OCI-LY3 (cell line): ENCODE measurements at regions not wholly inside any gene's neighbourhood (a gene's known extent, or its start where the extent isn't known, plus 50 kb on each side); places are given as distances from the start of the nearest gene placed in this dataset.

Experiments used
- H2AFZ ChIP-seq: fragments of 200-600, 300-600 bp; shearing (Covaris generic); 2 replicates; pipeline ENCODE4 v1.6.0; 2014; ENCODE audit warnings: antibody characterized with exemption, low read depth, low read length
- H3K27ac ChIP-seq: fragments of 200-600, 300-600 bp; sonication (generic); 2 replicates; pipeline ENCODE4 v1.5.1; 2014; ENCODE audit warnings: mild to moderate bottlenecking, low read length, moderate library complexity, mixed read lengths
- H3K27me3 ChIP-seq: fragments of 200-600, 300-600 bp; sonication (generic); 2 replicates; pipeline ENCODE4 v1.6.1; 2014; ENCODE audit warnings: low read depth, low read length, mixed read lengths
- H3K36me3 ChIP-seq: fragments of 200-600, 300-600 bp; sonication (generic); replicated peaks from 2 replicates; pipeline ENCODE3; 2014; ENCODE audit warnings: low read depth, low read length, mixed read lengths
- H3K4me1 ChIP-seq: fragments of 300-600, 200-600 bp; sonication (generic); 2 replicates; pipeline ENCODE4 v1.6.1; 2014; ENCODE audit warnings: low read length, mixed read lengths
- H3K4me2 ChIP-seq: fragments of 200-600, 300-600 bp; sonication (generic); 2 replicates; pipeline ENCODE4 v1.6.1; 2014; ENCODE audit warnings: low read length, mixed read lengths
- H3K4me3 ChIP-seq: fragments of 300-600, 200-600 bp; sonication (generic); 2 replicates; pipeline ENCODE4 v1.5.1; 2014; ENCODE audit warnings: antibody characterized with exemption, mild to moderate bottlenecking, low read length, moderate library complexity
- H3K79me2 ChIP-seq: fragments of 300-600, 200-600 bp; shearing (Covaris generic); 2 replicates; pipeline ENCODE4 v1.6.1; 2014; ENCODE audit warnings: mild to moderate bottlenecking, low read length, mixed read lengths
- H3K9ac ChIP-seq: fragments of 300-600, 200-600 bp; shearing (Covaris generic); 2 replicates; pipeline ENCODE4 v1.6.0; 2014; ENCODE audit warnings: mild to moderate bottlenecking, low read length, moderate library complexity
- H3K9me3 ChIP-seq: fragments of 200-600, 300-600 bp; shearing (Covaris generic); 2 replicates; pipeline ENCODE4 v1.6.1; 2014; ENCODE audit warnings: low read length, mixed read lengths; ENCODE audit not compliant: insufficient read depth
- H4K20me1 ChIP-seq: fragments of 200-600, 300-600 bp; sonication (generic); 2 replicates; pipeline ENCODE4 v1.6.1; 2016; ENCODE audit warnings: low read length, mixed read lengths; ENCODE audit not compliant: insufficient read depth
- EZH2phosphoT487 ChIP-seq: fragments of 200-600 bp; shearing (Covaris generic); IDR thresholded peaks from 2 replicates; pipeline ENCODE4 v1.6.1; 2018; ENCODE audit warnings: antibody characterized with exemption, mixed run types, low read depth
- TF ChIP-seq, protein P1 (sequence below): fragments of 200-600, 300-600 bp; sonication (generic); IDR thresholded peaks from 2 replicates; pipeline ENCODE4 v1.5.1; 2014; ENCODE audit warnings: antibody characterized with exemption, low read length, low read depth

DNA sequence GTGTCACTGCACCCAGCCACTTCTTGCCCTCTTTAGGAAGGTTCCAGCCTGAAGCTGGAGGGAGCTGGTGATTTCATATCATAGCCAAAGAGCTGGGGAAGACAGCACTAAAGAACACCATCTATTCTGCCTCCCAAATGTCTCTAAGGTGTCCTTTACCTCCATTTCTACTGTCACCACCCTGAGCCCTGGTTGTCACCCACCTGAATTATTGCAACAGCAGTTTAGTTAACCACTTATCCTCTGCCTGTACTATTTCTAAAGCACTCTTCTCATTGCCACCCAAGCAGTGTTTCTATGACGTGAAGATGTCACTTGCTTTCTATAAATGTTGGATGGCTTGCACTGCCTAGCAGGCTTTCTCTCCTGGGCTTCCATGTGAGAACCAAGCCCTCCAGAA lies 69.4 kb upstream of the EED start:
- no peaks in the 10 kb centered on the region for H3K36me3 ChIP-seq
- no peaks in the 10 kb centered on the region for H3K79me2 ChIP-seq
- no peaks in the 10 kb centered on the region; the same call in 1 of the 2 replicates for H3K9me3 ChIP-seq
- H2AFZ ChIP-seq, result no peak overlapping the region
- no peaks in the 10 kb centered on the region for H3K27me3 ChIP-seq
- TF ChIP-seq, protein P1, sequence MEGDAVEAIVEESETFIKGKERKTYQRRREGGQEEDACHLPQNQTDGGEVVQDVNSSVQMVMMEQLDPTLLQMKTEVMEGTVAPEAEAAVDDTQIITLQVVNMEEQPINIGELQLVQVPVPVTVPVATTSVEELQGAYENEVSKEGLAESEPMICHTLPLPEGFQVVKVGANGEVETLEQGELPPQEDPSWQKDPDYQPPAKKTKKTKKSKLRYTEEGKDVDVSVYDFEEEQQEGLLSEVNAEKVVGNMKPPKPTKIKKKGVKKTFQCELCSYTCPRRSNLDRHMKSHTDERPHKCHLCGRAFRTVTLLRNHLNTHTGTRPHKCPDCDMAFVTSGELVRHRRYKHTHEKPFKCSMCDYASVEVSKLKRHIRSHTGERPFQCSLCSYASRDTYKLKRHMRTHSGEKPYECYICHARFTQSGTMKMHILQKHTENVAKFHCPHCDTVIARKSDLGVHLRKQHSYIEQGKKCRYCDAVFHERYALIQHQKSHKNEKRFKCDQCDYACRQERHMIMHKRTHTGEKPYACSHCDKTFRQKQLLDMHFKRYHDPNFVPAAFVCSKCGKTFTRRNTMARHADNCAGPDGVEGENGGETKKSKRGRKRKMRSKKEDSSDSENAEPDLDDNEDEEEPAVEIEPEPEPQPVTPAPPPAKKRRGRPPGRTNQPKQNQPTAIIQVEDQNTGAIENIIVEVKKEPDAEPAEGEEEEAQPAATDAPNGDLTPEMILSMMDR, result no peak
- TF ChIP-seq EZH2phosphoT487, result no peak
- no peak overlapping the region for H3K27ac ChIP-seq
- H3K4me1 ChIP-seq, result peaks cover 35% of the 10 kb centered on the region
- H3K4me2 ChIP-seq, result no peak overlapping the region
- H3K9ac ChIP-seq, result no peak overlapping the region
- no peak overlapping the region for H3K4me3 ChIP-seq
- no peaks in the 10 kb centered on the region for H4K20me1 ChIP-seq

DNA sequence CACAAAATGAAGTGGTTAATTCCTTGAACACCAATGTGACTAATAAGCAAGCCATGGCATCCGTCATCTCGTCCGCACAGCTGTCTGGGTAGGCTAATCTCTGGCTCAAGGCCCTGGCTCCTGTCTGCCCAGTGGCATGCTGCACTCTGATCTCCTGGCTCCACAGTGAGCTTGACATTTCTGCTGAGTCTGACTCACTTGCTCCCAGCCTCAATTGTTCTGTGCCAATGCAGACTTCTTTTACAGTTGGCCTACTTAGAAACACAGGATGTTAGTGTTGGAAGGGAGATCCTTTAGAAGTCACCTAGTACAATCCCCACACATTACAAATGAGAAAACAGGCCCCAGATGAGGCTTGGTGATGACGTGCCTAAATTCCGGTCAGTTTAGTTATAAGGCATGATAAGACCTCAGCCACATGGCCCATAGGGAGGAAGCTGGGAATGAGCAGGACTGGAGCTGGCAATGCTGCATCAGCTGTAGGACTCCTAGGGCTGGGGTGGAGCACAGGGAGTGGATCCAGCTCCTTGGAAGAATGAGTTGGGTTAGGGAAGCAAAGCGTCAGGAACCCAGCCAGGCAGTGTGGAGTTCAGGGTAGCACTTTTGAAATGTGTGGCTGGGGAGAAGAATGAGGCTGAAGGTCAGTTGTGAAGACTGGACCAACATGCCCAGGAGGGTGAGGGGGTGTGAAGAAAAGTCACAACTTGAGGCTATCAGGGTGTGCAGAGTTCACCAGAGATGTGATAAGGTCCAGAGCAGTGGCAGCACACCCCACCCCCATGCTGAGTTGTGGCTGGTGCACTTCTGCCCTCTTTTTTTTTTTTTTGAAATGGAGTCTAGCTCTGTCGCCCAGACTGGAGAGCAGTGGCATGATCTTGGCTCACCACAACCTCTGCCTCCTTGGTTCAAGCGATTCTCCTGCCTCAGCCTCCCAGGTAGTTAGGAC lies 70.2 kb upstream of the EED start:
- no peak overlapping the region for H3K9ac ChIP-seq
- H2AFZ ChIP-seq, result no peak overlapping the region
- no peak overlapping the region for H3K4me3 ChIP-seq
- no peaks in the 10 kb centered on the region for H3K27me3 ChIP-seq
- H3K4me1 ChIP-seq, result peaks cover 35% of the 10 kb centered on the region
- no peak overlapping the region for H3K27ac ChIP-seq
- no peaks in the 10 kb centered on the region for H3K9me3 ChIP-seq
- H3K36me3 ChIP-seq, result no peaks in the 10 kb centered on the region
- H4K20me1 ChIP-seq, result no peaks in the 10 kb centered on the region
- no peaks in the 10 kb centered on the region for H3K79me2 ChIP-seq
- H3K4me2 ChIP-seq, result no peak overlapping the region
- TF ChIP-seq, protein P1, result no peak
- TF ChIP-seq EZH2phosphoT487, result no peak

DNA sequence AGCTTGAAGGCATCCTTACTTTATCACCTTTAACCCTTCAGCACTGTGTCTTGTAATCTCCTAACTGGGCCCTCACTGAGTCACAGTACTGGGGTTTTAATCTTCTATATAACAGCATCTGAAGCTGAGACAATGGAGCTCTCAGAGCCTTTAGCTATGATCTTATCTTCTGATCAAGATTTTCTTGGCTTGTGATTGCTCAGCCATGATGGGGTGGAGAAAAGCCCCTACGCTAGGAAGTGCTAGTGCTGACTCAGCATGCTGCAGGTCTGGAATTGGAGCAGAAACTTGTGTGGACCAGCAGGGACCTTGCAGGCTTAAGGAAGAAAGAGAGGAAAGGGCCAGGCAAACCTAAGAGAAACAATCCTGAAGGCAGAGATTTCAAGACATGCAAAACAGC lies 71.7 kb upstream of the EED start:
- H3K36me3 ChIP-seq, result no peaks in the 10 kb centered on the region
- H3K9me3 ChIP-seq, result no peaks in the 10 kb centered on the region
- TF ChIP-seq, protein P1, result no peak
- no peak for TF ChIP-seq EZH2phosphoT487
- peak overlapping the region; percentile 21 for H3K4me2 ChIP-seq
- H3K27ac ChIP-seq, result no peak overlapping the region
- H3K79me2 ChIP-seq, result no peaks in the 10 kb centered on the region
- H3K4me1 ChIP-seq, result peaks cover 35% of the 10 kb centered on the region
- no peaks in the 10 kb centered on the region for H4K20me1 ChIP-seq
- no peak overlapping the region; the same call in 1 of the 2 replicates for H2AFZ ChIP-seq
- H3K9ac ChIP-seq, result peak overlapping the region; percentile 4; the same call in 1 of the 2 replicates
- H3K4me3 ChIP-seq, result no peak overlapping the region
- H3K27me3 ChIP-seq, result no peaks in the 10 kb centered on the region

DNA sequence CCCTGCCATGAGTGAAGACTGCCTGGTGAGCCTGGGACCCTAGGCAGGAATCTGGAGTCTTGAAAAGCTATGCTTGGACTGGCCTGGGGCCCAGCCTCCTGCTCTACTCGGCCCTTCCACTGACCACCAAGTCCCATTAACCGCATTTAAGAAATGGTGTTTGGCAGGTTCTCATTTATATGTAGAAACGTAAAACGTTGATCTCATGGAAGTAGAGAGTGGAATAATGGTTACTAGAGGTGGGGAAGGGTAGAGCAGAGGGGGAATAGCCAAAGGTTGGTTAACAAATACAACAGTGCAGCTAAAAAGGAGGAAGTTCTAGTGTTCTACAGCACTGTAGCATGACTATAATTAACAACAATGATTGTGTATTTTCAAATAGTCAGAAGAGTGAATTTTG lies 72.9 kb upstream of the EED start:
- TF ChIP-seq, protein P1, result no peak
- TF ChIP-seq EZH2phosphoT487, result no peak
- Histone ChIP-seq H3K4me2 (no peak overlapping the region), H3K27ac (no peak overlapping the region), H3K27me3 (no peaks in the 10 kb centered on the region), H4K20me1 (no peaks in the 10 kb centered on the region), H2AFZ (no peak overlapping the region), H3K36me3 (no peaks in the 10 kb centered on the region), H3K79me2 (no peaks in the 10 kb centered on the region), H3K9me3 (no peaks in the 10 kb centered on the region), H3K4me3 (no peak overlapping the region), H3K4me1 (peaks cover 24% of the 10 kb centered on the region), H3K9ac (no peak overlapping the region)
